ENCODE measurements at regions not wholly inside any gene's neighbourhood (a gene's known extent, or its start where the extent isn't known, plus 50 kb on each side); places are given as distances from the start of the nearest gene placed in this dataset.

DNA sequence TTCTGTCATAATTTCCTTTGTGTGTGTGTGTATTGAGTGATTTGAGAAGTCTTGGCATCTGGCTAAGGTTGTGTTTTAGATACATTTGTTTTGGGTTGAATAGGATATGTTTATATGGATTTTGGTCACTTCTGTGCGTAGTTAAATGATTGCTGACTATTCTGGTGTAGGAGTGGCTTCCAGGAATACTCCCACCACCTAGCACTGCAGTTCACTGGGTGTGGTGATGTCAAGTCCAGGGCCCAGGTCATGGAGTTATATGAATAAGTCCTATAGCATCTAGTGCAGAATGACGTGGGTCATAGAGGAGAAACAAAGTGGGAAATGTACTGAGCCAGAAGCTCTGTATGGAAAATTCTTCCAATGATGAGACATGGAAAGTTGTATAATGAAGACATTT lies 465.4 kb upstream of the CCL2 start:
- Histone ChIP-seq H3K9ac (ENCODE audit: low read length in 3 of 3) (no peak overlapping the region), H3K9me3 (ENCODE audit: control insufficient read depth in 2 of 3, insufficient read depth in 1 of 3, low read length in 3 of 3) (no peaks in the 10 kb centered on the region), H3K27ac (ENCODE audit: low read depth in 2 of 2, low read length in 2 of 2) (no peak overlapping the region), H3K4me1 (ENCODE audit: control insufficient read depth in 2 of 3, insufficient read depth in 2 of 3, low read depth in 1 of 3, low read length in 3 of 3) (no peaks in the 10 kb centered on the region), H3K27me3 (ENCODE audit: control insufficient read depth, insufficient read depth, low read length) (no peaks in the 10 kb centered on the region), H3K4me3 (ENCODE audit: low read length in 3 of 3) (no peak overlapping the region), H3K36me3 (ENCODE audit: control insufficient read depth in 2 of 3, insufficient read depth in 3 of 3, low read length in 3 of 3) (no peaks in the 10 kb centered on the region)
- TF ChIP-seq, protein P1, sequence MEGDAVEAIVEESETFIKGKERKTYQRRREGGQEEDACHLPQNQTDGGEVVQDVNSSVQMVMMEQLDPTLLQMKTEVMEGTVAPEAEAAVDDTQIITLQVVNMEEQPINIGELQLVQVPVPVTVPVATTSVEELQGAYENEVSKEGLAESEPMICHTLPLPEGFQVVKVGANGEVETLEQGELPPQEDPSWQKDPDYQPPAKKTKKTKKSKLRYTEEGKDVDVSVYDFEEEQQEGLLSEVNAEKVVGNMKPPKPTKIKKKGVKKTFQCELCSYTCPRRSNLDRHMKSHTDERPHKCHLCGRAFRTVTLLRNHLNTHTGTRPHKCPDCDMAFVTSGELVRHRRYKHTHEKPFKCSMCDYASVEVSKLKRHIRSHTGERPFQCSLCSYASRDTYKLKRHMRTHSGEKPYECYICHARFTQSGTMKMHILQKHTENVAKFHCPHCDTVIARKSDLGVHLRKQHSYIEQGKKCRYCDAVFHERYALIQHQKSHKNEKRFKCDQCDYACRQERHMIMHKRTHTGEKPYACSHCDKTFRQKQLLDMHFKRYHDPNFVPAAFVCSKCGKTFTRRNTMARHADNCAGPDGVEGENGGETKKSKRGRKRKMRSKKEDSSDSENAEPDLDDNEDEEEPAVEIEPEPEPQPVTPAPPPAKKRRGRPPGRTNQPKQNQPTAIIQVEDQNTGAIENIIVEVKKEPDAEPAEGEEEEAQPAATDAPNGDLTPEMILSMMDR (IDR thresholded peaks at IDR 0.05; ENCODE audit: borderline replicate concordance, extremely low read depth, insufficient read depth) = no peak
- DNase-seq (no peak), FAIRE-seq (no peak)
- intact Hi-C loops (cut with DNase I) = no loop called here

DNA sequence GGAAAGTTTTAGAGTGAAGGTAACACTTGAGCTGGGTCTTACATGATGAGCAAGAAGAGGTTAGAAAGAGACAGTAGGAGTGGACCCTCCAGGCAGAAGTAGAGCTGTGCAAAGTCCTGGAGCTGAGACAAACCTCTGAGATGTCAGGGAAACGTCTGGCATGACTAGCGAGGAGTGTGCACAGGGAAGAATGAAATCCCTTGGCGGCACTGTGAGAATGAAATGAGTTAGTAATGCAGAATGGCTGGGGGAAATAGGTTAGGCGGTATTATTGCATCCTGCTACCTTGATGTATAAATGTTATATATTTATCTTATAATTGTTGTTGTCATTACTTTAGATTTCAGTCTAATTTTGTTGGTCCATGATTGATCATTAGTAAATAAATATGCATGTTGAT lies 457.9 kb upstream of the CCL2 start:
- H3K27me3 ChIP-seq (ENCODE audit: control insufficient read depth, insufficient read depth, low read length) = no peaks in the 10 kb centered on the region
- FAIRE-seq (no peak), DNase-seq (no peak)
- TF ChIP-seq, protein P1 (IDR thresholded peaks at IDR 0.05; ENCODE audit: borderline replicate concordance, extremely low read depth, insufficient read depth) = no peak
- intact Hi-C loops (cut with DNase I) = no loop called here
- no peaks in the 10 kb centered on the region for H3K36me3 ChIP-seq (ENCODE audit: control insufficient read depth in 2 of 3, insufficient read depth in 3 of 3, low read length in 3 of 3)
- H3K4me1 ChIP-seq (ENCODE audit: control insufficient read depth in 2 of 3, insufficient read depth in 2 of 3, low read depth in 1 of 3, low read length in 3 of 3) = no peaks in the 10 kb centered on the region
- no peaks in the 10 kb centered on the region for H3K9me3 ChIP-seq (ENCODE audit: control insufficient read depth in 2 of 3, insufficient read depth in 1 of 3, low read length in 3 of 3)
- H3K9ac ChIP-seq (ENCODE audit: low read length in 3 of 3) = no peak overlapping the region
- no peak overlapping the region for H3K4me3 ChIP-seq (ENCODE audit: low read length in 3 of 3)
- no peak overlapping the region for H3K27ac ChIP-seq (ENCODE audit: low read depth in 2 of 2, low read length in 2 of 2)

DNA sequence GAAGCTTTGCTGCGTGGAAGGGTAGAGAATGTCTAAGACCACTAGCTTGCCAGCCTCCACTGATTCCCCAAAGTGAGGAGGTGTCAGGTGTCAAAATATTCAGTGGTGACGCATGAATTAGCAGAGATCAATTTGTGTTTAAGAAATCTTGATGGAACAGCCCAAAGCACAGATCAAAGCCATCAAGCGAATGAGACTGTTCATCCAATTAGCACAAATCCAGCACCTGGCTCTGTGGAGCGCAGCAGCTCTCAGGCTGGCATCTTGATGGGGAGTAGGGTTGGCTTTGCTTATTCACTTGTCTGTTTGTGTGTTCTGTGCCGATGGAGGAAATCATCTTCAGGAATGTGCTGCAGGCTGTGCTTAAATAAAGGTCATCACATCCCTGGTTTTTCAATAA lies 456.8 kb upstream of the CCL2 start:
- Histone ChIP-seq H3K4me1 (ENCODE audit: control insufficient read depth in 2 of 3, insufficient read depth in 2 of 3, low read depth in 1 of 3, low read length in 3 of 3) (no peaks in the 10 kb centered on the region), H3K27ac (ENCODE audit: low read depth in 2 of 2, low read length in 2 of 2) (no peak overlapping the region), H3K9ac (ENCODE audit: low read length in 3 of 3) (no peak overlapping the region), H3K36me3 (ENCODE audit: control insufficient read depth in 2 of 3, insufficient read depth in 3 of 3, low read length in 3 of 3) (no peaks in the 10 kb centered on the region), H3K27me3 (ENCODE audit: control insufficient read depth, insufficient read depth, low read length) (no peaks in the 10 kb centered on the region), H3K9me3 (ENCODE audit: control insufficient read depth in 2 of 3, insufficient read depth in 1 of 3, low read length in 3 of 3) (no peaks in the 10 kb centered on the region), H3K4me3 (ENCODE audit: low read length in 3 of 3) (no peak overlapping the region)
- DNase-seq (peak in 2 of 5 donors; percentile 24 to 31), FAIRE-seq (no peak)
- TF ChIP-seq, protein P1 (IDR thresholded peaks at IDR 0.05; ENCODE audit: borderline replicate concordance, extremely low read depth, insufficient read depth) = no peak
- intact Hi-C loops (cut with DNase I) = no loop called here

Data from kidney (tissue), 13 donors.